ENCODE measurements at regions not wholly inside any gene's neighbourhood (a gene's known extent, or its start where the extent isn't known, plus 50 kb on each side); places are given as distances from the start of the nearest gene placed in this dataset.

DNA sequence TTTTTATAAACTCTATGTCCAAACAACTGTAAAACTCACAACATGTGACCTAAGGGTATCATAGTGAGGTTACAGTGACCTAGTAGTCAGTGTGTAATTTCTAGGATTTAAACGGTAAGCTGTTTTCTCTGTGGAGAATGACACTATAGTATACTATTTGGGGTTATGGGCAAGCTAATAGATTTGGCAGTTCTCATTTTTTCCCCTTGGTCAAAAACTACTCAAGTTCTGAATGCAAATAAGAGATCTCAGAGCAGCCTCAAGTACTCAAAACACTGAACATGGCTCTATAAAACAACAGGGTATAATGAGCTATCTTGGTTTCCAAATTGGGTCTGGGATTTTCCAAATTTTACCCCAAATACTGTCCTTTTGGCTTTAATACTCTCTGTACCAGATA, 88.5 kb upstream of the HMCN1 start:
- DNase-seq (ENCODE audit: low read depth in 2 of 2), result no peak

DNA sequence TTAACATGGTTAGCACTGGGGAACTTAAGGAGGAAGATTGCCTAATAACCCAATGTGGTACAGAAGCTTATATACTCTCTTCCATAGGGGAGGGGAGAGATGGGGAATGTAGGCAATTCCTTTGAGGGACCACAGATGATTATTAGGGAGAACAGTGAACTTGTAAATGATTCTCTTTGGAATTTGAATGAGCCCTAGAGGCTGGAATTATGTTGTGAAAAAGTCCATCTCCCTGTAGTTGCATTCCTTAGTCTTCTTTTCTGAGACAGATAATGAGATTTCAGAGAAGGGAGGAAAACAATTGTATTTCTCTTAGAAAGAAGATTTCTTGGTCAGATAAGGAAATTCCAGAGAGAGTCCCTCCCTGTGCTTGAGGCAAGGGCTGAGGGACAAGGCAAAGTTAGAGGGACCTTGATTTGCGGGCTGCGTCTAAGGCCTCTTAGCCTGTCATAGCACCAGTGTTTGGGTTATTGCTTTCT, 89.0 kb upstream of the HMCN1 start:
- no peak for DNase-seq (ENCODE audit: low read depth in 2 of 2)

DNA sequence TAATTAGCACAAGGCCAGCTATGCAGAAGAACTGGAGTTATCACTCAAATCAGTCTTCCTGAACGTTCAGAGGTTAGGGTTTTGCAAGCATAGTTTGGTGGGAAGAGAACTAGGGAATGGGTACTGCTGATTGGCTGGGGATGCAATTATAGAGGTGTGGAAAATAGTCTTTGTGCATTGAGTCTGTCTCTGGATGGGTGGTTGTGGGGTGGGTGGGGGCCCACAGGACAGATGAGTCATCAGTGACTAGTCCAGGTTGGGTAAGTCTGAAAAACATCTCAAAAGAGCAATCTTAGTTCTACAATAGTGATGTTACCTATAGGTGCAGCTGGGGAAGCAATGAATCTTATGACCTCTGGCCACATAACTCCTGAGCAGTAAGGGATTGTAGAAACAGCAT, 89.7 kb upstream of the HMCN1 start:
- no peak for DNase-seq (ENCODE audit: low read depth in 2 of 2)

DNA sequence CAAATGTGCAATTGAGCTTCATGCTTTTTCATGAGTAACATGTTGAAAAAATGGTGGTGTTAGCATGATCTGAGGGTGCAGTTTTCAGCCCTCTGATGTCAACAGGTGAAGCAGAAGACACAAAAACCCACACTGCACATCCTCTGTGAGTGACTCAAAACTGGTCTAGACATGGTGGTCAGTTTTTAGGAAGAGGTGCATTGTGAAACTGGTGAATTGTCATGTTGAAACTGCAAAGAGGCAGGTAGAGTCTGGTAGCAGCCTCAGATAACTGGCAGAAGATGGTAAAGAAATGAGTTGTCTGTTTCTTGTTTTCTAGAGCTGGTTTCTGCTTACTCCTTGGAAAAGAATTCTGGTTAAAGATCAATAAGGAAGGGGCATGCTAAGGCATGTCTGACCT, 97.3 kb upstream of the HMCN1 start:
- DNase-seq (ENCODE audit: low read depth in 2 of 2), result no peak

DNA sequence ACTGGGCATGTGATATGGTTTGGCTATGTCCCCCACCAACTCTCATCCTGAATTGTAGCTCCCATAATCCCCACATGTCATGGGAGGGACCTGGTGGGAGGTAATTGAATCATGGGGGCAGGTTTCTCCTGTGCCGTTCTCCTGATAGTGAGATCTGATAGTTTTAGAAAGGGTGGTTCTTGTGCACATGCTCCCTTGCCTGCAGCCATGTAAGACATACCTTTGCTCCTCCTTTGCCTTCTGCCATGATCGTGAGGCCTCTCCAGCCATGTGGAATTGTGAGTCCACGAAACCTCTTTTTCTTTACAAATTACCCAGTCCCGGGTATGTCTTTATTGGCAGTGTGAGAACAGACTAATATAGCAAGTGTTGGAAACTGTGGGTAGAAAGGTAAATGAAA, 99.5 kb upstream of the HMCN1 start:
- no peak for DNase-seq (ENCODE audit: low read depth in 2 of 2)

DNA sequence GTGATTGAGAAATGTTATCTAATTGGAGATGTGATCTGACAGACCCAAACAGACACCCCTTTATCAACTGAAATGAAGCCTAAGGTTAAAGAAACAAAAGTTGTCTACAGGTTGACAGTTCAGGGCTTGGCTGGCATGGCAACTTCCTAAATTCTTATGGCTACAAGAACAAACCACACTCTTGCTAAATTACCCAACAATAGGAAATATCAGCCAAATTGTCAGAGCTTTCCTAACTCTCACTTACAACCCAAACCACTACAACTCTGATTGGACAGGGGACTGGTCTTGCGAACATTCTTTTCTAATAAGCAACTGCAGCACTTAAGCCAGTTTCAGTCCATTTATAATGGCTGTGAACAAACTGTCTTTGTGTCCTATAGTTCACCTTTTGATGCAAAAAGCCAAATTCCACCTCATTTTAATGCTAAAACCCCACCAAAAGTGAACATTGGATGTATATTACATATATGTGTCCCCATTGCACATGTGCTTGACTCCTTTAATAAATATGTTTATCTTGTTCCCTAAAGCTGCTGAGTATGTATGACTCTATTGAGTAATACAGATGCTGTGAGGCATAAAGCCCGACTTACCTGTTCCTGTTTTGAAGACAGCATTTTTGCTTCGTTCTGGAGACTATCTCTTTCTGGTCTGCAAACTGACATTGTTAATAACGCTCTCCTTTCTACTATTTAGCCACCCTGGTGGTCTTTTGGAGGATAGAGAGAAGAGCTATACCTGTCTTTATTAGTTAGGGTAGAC, 101.3 kb upstream of the HMCN1 start:
- DNase-seq (ENCODE audit: low read depth in 2 of 2), result no peak

DNA sequence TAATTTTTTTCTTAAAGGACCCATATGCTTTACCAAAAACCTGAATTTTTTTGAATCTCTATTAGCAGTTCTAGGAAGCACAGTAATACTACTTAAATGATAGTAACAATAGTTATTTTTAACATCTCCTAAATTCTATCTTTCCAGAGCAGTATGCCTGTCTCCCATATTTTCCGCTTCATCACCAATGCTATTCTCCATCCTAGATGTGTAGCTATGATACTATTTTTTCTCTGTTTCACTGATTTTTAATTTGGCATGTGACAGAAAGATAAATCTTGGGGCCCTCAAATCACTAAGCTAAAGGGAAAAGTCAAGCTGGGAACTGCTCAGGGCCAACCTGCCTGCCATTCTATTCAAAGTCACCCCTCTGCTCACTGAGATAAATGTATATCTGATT, 102.3 kb upstream of the HMCN1 start:
- DNase-seq (ENCODE audit: low read depth in 2 of 2), result no peak

DNA sequence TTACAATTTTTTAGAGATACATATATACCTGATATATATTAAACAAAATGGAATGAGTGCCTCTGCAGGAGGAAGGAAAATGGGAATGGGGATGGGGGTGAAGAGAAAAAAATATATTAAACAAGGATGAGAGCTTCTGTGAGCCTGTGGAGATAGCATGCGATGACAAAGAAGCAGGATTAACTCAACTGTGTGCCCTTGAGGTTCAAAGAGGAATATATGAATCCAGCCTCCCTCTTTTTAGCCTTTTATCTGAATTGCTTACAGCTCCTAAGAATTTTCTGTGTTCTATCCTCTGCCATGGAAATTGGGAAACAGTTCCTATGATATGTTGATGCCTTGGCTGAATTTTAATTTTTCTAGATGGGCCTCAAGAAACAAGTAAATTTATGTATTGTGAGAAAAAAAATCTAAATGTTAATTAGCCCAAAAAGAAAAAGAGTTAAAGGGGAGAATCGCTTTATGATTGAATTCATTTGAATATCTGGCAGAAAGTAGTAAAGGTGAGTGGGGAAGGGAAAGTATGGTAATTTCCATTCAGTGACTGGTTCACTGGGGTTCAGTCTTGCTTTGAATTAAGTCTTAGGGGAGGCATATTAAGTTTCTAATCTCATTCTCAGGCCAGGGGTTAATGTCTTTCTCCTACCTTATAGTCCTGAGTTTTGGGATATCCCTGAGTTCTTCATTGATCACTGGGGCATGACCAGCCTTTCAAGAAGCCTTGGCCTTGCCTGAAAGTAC, 106.3 kb upstream of the HMCN1 start:
- no peak for DNase-seq (ENCODE audit: low read depth in 2 of 2)

DNA sequence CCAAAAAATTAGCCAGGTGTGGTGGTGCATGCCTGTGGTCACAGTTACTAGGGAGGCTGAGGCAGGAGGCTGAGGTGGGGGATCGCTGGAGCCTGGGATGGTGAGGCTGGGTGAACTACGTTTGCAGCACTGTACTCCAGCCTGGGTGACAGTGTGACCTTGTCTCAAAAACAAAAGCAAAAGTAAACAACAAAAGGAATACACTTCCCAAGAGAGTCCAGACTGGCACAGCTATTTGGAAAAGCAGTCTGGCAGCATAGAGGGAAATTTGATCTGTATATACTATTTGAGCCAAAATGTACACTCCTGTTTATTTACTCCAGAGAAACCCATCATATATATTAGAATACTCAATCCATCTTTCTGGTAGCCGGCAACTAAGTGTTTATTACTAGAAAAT, 107.0 kb upstream of the HMCN1 start:
- no peak for DNase-seq (ENCODE audit: low read depth in 2 of 2)

DNA sequence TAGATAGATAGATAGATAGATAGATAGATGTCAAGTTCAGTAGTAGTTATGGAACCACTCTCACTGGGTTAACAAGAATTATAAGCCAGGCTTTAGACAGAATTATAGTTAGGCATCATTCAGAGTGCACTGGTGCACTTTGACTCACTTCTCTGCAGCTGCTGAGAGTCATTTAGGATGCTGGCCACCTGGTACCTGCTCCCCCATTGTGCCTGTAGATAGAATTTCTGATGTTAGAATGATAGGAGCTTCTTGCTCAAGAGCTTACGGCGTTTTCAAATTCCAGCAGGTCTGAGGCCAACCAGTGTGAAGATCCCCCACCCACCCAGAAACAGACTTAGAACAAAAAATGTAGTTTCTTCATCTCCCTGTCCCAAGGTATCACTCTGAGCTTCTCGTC, 107.8 kb upstream of the HMCN1 start:
- DNase-seq (ENCODE audit: low read depth in 2 of 2), result no peak

DNA sequence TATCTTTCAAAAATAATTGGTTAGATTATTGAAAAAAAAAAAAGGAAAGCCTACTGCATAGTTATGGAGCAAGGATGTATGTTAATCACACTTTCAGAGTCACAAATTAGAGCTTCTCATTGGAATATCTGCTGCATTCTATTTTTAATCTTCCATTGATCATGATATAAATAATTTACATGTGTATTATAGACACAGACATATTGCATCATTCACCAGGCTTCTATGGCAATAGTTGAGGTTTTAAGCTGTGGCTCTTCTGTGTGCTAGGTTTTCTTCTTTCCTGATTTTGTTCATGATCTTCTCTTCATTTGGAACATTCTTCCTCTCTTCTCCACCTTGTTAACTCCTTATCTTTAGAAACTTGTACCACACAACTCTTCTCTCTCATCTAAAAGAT, 123.2 kb upstream of the HMCN1 start:
- no peak for DNase-seq (ENCODE audit: low read depth in 2 of 2)

DNA sequence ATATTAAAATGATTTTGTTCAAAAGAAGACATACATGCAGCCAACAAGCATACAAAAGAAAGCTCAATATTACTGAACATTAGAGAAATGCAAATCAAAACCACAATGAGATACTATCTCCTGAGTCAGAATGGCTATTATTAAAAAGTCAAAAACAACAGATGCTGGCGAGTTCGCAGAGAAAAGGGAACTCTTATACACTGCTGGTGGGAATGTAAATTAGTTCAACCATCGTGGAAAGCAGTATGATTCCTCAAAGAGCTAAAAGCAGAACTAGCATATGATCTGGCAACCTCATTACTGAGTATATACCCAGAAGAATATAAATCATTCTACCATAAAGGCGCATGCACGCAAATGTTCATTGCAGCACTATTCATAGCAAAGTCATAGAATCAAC, 126.0 kb upstream of the HMCN1 start:
- DNase-seq (ENCODE audit: low read depth in 2 of 2), result no peak

DNA sequence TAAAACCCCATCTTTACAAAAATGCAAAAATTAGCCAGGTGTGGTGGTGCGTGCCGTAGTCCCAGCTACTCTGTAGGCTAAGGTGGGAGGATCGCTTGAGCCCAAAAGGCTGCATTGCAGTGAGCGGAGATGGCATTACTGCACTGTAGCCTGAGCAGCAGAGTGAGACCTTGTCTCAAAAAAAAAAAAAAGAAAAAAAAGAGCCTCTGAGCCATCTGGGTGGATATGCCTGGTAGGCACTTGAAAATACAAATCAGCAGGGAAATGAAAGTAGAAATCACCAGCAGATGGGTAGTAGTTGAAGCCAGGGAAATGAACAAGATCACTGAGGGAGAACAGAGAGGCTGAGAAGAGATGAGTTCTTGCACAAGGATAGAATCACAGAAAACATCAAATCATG, 131.0 kb upstream of the HMCN1 start:
- no peak for DNase-seq (ENCODE audit: low read depth in 2 of 2)

DNA sequence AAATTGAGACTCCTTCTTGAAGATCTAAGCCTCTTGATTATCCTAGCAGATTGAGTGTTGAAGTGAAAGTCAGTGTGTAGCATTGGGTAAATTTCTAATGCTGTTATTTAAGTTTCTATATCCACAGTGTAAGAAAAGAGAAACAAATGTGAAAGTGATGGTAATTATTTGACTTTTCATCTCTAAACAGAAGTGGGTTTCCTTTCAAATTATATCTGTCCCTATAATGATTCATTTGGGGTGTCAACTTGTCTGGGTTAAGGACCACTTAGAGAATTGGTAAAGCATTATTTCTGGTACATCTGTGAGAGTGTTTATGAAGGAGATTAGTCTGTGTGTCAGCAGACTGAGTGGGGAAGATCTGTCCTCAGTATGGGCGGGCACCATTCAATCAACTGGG, 133.0 kb upstream of the HMCN1 start:
- DNase-seq (ENCODE audit: low read depth in 2 of 2), result no peak

DNA sequence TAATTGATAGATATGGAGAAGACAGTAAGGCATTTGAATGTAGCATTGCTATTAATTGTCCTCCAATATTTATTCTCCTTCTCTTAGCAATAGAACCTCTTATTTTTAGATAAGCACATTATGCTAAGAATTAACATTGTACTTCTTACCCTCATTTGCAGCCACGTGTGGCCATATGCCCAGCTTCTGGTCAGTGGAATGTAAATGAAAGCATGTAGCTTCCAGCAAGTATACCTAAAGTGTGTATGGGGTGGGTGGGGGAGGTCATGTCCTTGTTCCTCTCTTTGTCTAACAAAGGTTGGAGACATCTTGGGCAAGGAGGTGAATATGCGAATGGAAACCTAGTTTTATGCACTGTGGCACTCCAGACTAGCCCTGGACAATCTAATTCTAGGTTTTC, 133.6 kb upstream of the HMCN1 start:
- no peak for DNase-seq (ENCODE audit: low read depth in 2 of 2)

DNA sequence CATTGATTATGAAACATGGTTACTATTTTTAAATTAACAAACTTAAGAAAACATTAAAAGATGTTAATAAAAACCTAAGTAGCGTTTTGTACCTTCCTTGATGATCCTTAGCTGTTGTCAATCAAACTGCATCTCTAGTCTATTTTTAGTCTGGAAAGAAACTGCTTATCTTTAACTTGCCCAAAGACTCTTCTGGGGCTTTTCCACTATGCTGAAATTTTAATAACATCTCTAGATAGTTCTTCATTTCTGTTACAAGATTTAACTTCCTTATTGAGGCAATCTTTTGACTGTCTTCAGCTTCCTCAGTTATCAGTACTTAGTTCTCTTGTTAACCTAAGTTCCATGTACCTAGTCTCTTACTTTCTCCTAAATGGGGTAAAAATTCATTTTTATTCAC, 135.9 kb upstream of the HMCN1 start:
- no peak for DNase-seq (ENCODE audit: low read depth in 2 of 2)

DNA sequence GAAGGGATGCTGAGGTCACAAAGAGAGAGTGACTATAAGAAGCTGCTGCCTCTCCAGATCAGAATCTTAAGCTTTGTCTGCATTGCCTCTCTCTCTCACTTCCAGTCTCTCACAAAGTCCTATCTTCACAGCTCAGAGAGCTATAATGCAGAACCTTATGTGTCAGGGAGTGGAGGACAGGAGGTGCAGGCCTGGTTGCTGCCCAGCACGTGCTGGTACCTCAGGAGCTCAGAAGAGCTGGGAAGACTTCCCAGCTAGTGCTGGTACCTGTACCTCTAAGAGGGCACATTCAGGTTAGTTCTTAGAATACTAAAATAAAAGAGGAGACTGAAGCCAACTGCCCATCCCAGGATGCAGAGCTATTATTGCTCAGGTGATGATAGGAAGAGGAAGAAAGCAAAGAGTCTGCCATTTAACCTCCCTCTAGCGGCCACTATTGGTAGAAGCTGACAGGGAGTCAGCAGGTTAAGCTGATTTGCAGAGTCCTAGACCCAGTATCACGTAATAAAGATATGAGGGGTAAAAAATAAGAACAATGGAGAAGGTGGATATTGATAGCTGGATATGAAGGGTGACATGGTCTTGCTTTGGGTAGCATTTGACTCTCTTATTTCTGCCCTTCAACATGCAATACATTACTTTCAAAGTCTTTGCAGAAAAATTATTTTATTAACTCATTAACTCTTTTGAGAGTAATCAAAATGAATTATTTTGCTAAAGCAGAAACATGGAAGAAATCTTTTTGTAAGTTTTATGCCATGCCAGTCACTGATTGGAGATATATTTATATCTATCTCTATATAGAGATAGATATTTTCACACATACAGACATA, 138.1 kb upstream of the HMCN1 start:
- DNase-seq (ENCODE audit: low read depth in 2 of 2), result peak; percentile 18 to 39

DNA sequence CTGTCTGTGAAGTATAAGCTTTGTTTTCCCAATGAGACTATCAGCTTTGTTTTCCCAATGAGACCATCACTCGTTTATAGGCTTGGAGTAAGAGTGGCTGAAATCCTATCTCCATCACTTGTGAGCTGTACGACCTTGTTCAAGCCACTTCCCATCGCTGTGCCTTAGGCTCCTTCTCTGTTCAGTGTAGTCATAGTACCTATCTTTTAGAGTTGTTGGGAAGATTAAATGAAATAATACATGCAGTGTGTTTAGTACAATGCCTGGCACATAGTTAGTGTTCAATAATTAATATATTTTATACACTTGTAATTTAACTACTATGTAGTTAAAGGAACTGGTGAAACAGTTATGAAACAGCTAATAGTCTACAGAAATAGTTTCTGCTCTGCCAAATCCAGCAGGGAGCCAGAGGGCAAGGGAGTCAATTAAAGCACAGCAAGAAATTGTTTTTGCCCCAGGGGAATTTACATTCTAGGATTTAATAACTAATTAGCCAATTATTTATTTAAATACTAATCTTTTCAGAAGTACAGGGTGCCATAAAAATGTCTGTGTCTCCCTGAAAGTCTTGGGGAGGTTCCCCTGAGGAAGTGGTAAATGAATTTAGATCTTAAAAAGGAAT, 139.3 kb upstream of the HMCN1 start:
- DNase-seq (ENCODE audit: low read depth in 2 of 2), result no peak

DNA sequence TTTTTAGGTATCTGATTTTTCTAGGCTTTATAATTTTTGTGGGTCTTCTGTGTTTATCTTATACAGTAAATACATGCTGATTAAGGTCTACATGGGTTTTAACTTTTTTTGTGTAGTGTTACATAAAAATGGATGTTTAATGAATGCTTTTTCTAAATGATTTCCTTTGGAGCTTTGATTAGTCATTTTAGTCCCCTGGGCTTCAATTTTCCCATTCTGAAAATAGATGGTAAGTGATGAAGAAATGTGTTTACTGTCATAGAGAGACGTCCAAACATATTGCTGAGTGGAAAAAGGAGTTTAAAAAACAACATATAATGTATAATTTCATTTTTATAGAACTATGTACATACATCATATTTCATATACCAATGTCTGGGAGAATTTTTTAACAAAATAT, 140.9 kb upstream of the HMCN1 start:
- DNase-seq (ENCODE audit: low read depth in 2 of 2), result no peak

DNA sequence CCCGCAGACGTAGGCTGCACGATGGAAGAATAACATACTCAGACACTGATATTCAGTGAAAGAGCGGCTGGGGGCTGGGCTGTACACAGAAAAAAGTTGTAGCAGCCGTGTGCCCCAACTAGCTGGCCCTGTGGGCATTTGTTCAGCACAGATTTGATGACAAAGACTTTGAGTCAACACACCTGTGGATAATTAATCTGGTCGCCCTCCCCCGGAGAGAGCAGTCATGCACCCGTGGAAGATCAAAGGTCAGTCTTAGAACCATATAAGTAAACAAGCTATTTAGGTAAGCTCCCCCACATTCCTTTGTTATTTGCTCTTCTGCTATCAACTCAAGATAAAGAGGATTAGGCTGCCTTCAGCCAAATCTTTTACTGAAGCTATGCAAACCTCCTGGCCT, 148.4 kb upstream of the HMCN1 start:
- no peak for DNase-seq (ENCODE audit: low read depth in 2 of 2)

DNA sequence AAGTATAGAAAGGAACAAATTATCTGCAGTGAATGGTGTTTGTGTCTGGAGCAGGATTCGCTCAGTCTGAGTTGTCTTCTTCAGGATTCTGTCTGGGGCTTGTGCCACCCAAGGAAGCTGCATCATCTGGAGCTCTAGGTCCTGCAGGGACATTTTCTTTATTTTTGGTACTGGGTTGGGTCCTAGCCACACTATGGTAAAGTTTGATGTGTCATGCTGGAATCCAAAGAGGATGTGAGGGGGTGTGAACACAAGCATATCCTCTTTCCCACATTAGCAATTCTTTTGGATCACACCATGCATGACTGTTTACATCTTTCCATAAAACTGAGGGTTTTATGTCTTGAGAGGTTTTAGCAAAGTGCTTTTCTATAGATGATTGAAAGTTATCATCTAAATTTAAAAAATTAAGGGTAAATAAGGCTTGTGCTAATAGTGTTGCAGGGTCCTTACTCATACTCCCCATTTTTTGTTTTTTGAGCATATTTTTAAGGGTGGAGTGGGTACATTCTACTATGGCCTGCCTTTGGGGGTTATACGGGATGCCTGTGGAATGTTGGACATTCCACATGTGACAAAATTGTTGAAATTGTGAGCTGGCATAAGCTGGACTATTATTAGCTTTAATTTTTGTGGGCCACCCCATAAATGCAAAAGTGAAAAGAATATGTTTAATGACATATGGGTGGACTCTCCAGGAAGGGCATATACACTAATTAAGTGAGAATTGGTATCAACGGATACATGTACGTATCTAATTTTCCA, 152.0 kb upstream of the HMCN1 start:
- no peak for DNase-seq (ENCODE audit: low read depth in 2 of 2)

Data from activated CD4-positive, alpha-beta T cell treated with anti-CD3 and anti-CD28 coated beads for 24 hours (primary cell).